Astrocyte (in vitro differentiated cells and primary cell): ENCODE measurements at regions not wholly inside any gene's neighbourhood (a gene's known extent, or its start where the extent isn't known, plus 50 kb on each side); places are given as distances from the start of the nearest gene placed in this dataset.

Experiments
- CTCF ChIP-seq: IDR thresholded peaks from 2 replicates; pipeline ENCODE4 v1.5.1; 2011; ENCODE audit warnings: low read depth, mild to moderate bottlenecking, inconsistent platforms, low read length, moderate library complexity; ENCODE audit not compliant: insufficient read depth
- EZH2 ChIP-seq: IDR thresholded peaks from 2 replicates; pipeline ENCODE4 v1.6.1; 2012; ENCODE audit warnings: mild to moderate bottlenecking, low read length, inconsistent platforms; ENCODE audit not compliant: insufficient read depth

- no peak for TF ChIP-seq CTCF
- no peak for TF ChIP-seq EZH2
These were observed 1342.9 kb downstream of the ADGRL3 start for GRCh38 chr4:62543002-62543401.
